WTC11 (cell line): ENCODE measurements at regions not wholly inside any gene's neighbourhood (a gene's known extent, or its start where the extent isn't known, plus 50 kb on each side); places are given as distances from the start of the nearest gene placed in this dataset.

Experiments used
- ESRRA ChIP-seq: sonication (generic); formaldehyde crosslinking; IDR thresholded peaks from 2 replicates; pipeline ENCODE4 v1.8.1; 2022; ENCODE audit warnings: mild to moderate bottlenecking, missing genetic modification reagents, borderline replicate concordance
- JUN ChIP-seq: sonication (generic); formaldehyde crosslinking; IDR thresholded peaks from 2 replicates; pipeline ENCODE4 v1.8.0; 2023; ENCODE audit warnings: mild to moderate bottlenecking, missing genetic modification reagents
- RELA ChIP-seq: sonication (generic); formaldehyde crosslinking; IDR thresholded peaks from 2 replicates; pipeline ENCODE4 v1.8.1; 2022; ENCODE audit warnings: missing genetic modification reagents, mild to moderate bottlenecking, borderline replicate concordance
- SP1 ChIP-seq: sonication (generic); formaldehyde crosslinking; conservative IDR thresholded peaks from 2 replicates; pipeline ENCODE4 v1.8.1; 2022; ENCODE audit warnings: missing genetic modification reagents
- ZNF416 ChIP-seq: fragments of 250-450 bp; sonication (Bioruptor Pico); IDR thresholded peaks from 2 replicates; pipeline ENCODE4 v1.9.0; 2021; ENCODE audit warnings: mild to moderate bottlenecking, inconsistent platforms
- TF ChIP-seq, protein P1 (sequence below): fragments of 200-600 bp; IDR thresholded peaks from 2 replicates; pipeline ENCODE4 v1.8.0; 2022; ENCODE audit warnings: antibody characterized with exemption

DNA sequence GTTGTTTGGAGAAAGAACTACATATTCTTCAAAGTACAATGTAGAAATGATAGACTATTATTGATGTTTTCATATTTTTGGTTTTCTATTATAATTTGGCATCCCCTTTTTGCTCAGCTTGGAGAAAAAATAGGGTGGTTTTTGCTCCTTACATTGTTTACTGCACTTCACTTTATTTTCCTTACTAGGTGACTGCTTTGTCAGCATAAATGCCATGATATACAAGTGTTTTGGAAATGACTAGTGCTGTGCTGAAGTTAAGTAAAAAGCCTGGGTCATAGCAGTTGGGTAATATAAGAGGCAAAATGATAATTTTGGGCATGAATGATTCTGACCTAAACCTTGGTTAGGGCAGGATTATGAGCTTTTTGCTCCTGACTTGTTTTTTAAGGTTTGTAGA lies 250.9 kb downstream of the KCNS3 start:
- no peak for TF ChIP-seq JUN
- no peak for TF ChIP-seq ESRRA (CRISPR knock-in tag)
- TF ChIP-seq RELA = no peak
- TF ChIP-seq, protein P1, sequence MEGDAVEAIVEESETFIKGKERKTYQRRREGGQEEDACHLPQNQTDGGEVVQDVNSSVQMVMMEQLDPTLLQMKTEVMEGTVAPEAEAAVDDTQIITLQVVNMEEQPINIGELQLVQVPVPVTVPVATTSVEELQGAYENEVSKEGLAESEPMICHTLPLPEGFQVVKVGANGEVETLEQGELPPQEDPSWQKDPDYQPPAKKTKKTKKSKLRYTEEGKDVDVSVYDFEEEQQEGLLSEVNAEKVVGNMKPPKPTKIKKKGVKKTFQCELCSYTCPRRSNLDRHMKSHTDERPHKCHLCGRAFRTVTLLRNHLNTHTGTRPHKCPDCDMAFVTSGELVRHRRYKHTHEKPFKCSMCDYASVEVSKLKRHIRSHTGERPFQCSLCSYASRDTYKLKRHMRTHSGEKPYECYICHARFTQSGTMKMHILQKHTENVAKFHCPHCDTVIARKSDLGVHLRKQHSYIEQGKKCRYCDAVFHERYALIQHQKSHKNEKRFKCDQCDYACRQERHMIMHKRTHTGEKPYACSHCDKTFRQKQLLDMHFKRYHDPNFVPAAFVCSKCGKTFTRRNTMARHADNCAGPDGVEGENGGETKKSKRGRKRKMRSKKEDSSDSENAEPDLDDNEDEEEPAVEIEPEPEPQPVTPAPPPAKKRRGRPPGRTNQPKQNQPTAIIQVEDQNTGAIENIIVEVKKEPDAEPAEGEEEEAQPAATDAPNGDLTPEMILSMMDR = no peak
- TF ChIP-seq ZNF416 (CRISPR knock-in tag) = no peak
- no peak for TF ChIP-seq SP1
